ENCODE measurements at regions not wholly inside any gene's neighbourhood (a gene's known extent, or its start where the extent isn't known, plus 50 kb on each side); places are given as distances from the start of the nearest gene placed in this dataset.

DNA sequence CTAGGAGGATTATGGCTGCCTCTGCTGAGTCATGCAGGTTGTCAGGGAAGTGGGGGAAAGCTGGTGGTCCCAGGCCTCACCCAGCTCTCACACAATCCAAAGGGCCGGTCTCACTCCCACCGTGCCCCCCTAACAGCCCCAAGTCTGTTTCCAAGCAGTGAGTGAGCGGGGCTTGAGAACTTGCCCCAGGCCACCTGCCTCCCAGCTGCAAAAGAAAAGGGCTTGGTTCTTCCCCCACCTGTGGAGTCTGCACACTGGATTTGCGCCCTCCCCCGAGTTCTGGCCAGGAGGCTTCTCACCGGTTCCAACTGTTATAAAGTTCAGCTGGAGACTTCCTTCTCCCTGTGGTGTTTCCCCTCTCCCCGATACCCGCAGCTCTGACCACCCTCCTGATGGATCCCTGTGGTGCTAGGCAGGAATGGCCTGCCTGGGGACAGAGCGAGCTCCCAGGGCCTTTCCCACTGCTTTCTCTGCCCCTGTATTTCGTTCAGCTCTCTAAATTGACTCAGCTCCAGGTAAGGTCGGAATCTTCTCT is 222.3 kb downstream of the BARHL2 start:
- no peak for TF ChIP-seq CTCF (IDR thresholded peaks at IDR 0.05)
- no peak for TF ChIP-seq POLR2A (IDR thresholded peaks at IDR 0.05)
